Peyer's patch (tissue), 4 donors: ENCODE measurements at regions not wholly inside any gene's neighbourhood (a gene's known extent, or its start where the extent isn't known, plus 50 kb on each side); places are given as distances from the start of the nearest gene placed in this dataset.

Experiments used
- POLR2A ChIP-seq, 2 donors: fragments of 450-650 bp; IDR thresholded peaks; one replicate each; pipeline ENCODE4 v1.5.1; 2017; ENCODE audit warnings: antibody characterized with exemption in 2 of 2, mild to moderate bottlenecking in 2 of 2, moderate library complexity in 2 of 2
- TF ChIP-seq, protein P1 (sequence below), 6 experiments: fragments of 450-650 bp in 4 of 6; fragments of 200-600 bp in 2 of 6; sonication (generic) in 1 of 6; IDR thresholded peaks; one replicate each; pipeline ENCODE4 v1.5.1; 2017 to 2019; ENCODE audit warnings: antibody characterized with exemption in 6 of 6, mild to moderate bottlenecking in 3 of 6, moderate library complexity in 1 of 6

DNA sequence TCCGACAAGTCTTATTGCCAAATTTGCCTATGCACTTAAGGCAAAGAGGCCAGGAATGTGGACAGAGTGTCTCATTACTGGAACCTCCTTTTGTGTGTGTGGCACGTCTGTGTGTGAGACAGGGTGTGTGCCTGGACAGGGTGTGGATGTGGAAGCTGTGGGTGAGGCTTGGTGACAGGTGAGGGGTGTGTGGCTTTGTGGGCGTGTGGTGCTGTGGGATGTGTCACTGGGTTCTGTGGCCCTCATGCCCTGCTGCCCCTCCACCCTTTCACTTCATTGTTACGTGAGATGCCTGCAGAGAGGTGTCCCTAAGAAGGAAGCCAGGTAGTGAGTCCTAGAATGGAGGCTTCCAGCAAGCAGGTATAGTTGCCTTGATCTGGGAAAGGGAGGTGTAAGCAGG, 244.0 kb upstream of the CHRNA7 start:
- TF ChIP-seq, protein P1, sequence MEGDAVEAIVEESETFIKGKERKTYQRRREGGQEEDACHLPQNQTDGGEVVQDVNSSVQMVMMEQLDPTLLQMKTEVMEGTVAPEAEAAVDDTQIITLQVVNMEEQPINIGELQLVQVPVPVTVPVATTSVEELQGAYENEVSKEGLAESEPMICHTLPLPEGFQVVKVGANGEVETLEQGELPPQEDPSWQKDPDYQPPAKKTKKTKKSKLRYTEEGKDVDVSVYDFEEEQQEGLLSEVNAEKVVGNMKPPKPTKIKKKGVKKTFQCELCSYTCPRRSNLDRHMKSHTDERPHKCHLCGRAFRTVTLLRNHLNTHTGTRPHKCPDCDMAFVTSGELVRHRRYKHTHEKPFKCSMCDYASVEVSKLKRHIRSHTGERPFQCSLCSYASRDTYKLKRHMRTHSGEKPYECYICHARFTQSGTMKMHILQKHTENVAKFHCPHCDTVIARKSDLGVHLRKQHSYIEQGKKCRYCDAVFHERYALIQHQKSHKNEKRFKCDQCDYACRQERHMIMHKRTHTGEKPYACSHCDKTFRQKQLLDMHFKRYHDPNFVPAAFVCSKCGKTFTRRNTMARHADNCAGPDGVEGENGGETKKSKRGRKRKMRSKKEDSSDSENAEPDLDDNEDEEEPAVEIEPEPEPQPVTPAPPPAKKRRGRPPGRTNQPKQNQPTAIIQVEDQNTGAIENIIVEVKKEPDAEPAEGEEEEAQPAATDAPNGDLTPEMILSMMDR (IDR thresholded peaks at IDR 0.05) = no peak
- no peak for TF ChIP-seq POLR2A (IDR thresholded peaks at IDR 0.05)
